GM15510 (cell line): ENCODE measurements at regions not wholly inside any gene's neighbourhood (a gene's known extent, or its start where the extent isn't known, plus 50 kb on each side); places are given as distances from the start of the nearest gene placed in this dataset.

Experiments used
- POLR2A ChIP-seq: IDR thresholded peaks from 3 replicates; pipeline ENCODE4 v1.6.1; 2011; ENCODE audit warnings: borderline replicate concordance; ENCODE audit not compliant: insufficient read length; ENCODE audit errors: extremely low read depth

DNA sequence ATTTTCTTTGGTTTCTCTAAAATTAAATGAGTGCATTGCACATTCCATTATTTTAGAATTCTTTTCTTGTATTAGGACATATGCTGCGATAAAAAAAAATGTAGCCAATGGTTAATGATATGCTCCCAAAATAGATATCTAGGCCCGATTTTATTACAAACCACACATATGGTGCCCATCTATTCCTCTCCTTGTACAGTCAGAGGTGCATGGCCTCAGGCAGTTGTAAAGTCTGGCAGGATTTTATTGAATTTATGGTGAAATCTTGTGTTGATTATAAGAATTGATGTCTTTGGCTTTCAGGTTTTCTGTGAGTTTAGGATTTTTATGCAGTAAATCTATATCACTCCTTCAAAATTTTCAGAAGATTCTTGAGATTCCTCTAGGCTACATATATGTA is 192.2 kb downstream of the RFPL4B start:
- no peak for TF ChIP-seq POLR2A

DNA sequence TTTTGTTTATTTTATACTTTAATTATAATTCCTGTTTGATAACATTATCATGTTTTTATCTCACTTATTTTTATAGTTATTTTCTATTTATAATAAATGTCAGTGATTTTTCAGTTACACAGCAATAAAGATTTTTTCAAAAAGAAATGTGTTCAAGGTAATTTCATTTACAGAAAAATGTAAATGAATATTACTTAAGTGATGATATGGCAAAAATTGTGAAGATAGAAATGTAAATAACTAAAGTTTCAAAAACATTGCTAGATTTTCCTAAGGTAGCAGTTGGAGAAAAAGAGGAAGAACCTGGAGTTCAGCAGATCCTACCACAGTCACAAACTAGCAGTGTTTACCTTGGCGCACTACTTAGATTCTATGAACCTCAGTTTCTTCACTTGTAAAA is 202.6 kb downstream of the RFPL4B start:
- TF ChIP-seq POLR2A: no peak

DNA sequence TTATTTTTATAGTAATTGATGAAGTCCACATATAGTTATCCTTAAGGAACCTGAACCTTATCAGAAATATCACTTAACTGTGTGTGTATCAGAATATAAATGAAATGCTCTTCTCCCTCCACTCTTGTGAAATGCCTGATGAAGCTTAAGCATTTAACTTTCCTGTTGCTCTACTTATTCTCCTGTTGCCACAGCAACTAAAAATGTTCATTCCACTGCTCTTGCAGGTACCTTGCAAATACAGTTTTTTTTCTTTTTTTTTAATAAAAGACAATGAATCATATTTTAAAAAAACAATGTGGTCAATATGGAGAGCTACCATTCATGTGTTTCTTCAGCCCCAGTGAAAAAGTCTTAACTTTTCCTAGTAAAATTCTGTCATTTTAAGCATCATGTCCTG is 210.3 kb downstream of the RFPL4B start:
- TF ChIP-seq POLR2A: no peak

DNA sequence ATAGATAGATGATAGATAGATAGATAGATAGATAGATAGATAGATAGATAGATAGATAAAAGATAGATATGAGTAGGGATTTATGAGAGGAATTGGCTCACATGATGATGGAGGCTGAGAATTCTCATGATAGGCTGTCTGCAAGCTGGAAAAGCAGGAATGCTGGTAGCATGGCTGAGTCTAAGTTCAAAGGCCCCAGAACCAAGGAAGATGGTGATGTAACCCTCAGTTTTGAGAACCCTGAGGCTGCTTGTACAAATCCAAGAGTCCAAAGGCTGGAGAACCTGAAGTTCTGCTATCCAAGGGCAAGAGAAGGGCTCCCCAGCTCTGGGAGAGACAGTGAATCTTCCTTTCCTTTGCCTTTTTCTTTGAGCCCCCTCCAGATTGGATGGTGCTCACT is 210.8 kb downstream of the RFPL4B start:
- no peak for TF ChIP-seq POLR2A

DNA sequence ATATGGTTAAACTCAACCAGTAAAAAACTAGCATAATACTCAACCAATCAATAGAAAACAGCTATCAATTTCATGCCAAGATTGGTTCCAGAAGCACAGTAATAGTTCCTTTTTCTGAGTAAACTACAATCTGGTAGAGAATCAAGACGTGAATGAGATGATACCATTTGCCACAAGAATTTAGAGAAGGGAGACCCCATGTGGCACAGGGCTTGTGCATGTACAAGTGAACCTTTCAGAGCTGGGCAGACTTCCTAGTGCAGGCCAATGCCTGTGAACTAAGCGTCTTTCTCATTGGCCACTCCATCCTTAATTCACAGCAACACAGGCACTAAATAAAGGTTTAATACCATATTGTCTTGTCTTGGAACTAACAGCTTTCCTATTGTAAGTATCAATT is 213.5 kb downstream of the RFPL4B start:
- TF ChIP-seq POLR2A: no peak

DNA sequence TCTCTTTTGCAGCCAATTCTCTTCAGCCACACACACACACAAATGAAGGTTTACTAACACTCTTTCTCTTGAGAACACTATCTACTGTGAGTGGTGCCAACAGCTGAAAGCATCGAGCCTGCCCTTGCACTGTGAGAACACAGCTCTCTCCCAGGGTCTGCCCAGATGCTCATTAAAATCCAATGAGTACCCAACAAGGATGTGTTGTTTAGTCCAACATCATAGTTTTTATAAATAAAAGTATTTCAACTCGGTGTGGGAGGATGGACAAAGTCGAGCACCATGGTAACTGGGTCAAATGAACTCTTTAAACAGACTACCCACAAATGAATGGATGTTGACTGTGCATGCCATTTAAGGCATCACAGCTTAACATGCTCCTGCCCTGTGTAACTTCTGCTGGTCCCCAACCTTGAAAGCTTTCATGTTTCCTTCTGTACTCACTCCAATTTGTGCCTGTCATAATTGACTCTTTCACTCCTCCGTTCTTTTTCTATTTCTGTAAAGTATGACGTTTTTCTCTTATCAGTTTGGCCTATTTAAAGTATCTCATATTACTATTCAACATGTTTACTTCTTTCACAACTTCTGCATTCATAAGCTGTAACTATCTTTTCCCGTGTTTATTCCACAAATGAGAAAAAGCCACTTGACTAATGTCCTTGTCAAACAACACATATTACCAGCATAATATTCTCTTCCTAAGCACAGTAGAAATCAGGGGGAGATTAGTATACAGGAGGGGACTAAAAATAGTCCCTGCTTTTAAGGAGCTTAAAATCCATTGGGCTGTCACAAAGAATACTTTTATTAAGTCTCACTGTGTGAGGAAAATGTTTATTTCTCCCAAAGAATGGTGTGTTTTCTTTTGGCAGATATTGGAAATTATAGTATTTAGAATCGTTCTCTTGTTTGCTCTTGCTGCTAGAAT is 215.4 kb downstream of the RFPL4B start:
- no peak for TF ChIP-seq POLR2A

DNA sequence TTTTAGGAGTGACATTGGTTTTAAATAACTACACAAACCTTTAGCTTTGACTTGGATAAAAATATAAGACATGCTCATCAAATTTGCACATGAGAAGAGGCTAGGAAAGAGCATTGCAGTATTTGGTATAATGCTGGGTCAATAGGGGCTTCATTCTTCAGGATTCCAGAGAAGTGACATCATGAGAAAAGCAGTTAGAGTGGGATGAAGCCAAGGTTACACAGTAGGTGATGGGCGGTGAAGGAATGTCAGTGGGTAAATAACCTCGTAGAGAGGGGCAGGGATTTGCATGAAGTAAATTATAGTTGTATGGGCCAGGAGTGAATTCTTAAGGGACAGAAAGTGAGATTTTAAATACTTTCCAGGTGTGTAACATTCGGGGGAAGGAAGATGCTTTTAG is 216.2 kb downstream of the RFPL4B start:
- no peak for TF ChIP-seq POLR2A

DNA sequence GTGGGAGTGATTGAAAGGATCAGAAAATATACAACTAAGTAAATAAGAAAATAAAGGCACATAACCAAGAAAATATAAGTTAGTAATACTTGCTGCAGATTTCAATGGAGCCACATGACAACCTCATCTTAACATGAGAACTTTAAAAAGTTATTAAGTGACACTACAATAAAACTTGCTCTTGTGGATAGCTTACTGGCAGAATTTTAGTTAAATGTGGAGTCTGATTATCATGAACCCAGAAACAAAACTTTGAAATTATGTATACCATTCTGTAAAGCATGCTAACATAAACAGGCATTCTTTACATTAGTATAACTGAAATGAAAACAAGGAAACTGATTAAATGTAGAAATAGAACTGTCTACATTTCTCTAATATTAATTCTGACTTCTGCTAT is 220.9 kb downstream of the RFPL4B start:
- no peak for TF ChIP-seq POLR2A

DNA sequence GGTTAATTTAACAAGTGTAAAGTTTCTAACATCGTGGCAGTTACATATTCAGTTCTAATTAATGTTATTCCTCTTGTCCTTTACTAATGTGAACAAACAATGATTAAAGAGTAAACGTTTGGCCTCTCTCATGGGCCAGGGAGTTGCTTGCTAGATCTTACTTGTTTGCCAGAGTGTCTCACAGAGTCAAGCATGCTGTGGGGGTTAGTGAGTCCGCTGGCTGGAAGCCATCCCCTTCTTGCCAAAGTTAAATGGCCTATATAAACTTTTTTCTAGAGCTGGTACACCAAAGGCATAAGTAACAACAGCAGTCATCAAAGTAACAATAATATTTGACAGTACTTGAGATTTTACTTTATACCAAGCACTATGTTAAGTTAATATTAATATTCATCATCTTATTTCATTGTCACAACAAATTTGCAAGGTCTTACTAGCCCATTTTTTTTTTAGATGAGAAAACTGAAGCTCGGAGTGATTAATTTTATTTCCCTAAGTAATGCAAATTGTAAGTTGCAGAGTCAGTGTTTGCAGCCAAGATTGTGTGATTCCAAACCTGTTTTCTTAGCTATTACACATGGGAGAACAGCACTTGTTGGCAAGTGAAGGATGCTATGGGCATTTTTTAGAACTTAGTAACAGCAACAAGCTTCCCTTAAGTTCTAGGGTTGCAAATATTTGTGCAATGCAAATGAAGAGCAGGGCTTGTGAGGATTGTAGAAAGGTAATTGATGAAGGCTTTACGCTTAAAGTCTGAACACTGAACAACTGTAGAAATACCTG is 224.5 kb downstream of the RFPL4B start:
- no peak for TF ChIP-seq POLR2A

DNA sequence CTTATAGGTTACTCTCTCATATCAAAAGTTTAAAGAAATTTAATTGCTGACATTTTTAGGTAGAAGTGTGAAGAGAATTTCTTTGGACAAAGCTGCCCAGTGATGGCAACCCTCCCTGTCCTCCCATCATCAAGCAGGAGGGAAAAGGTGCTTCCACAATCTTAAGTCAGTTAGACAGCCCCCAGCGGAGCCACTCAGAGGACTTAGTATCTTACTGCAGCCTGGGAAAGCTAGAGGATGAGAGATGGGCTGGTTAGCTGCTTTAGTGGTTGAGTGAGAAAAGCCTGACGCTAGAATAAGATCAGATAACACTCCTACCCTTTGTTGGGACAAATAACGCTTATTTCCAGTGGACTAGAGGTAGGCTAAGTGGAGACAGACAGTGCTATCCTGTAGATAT is 227.1 kb downstream of the RFPL4B start:
- TF ChIP-seq POLR2A: no peak

DNA sequence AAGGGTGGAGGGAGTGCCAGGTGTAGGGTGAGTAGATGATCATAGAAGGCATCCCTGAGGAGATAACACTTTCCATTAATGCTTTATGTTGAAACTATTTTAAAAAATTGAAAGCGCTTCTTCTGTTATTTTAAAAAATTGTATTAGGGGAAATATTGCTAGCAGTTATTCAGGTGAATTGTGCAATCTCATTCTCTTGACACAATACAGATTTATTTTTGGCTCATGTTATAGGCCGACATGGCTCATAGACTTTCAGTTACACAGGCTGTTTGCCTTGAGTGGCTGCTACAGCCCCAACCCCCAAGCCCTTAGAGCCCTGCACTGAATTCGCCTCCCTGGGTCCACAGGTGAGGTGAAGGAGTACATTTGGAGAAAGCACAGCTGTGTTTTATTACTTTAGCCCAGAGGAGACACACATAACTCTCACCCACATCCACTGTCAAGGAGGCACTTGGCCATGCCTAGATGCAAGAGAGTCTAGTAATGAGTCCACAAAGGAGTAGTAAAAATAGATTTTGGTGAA is 228.2 kb downstream of the RFPL4B start:
- TF ChIP-seq POLR2A: no peak

DNA sequence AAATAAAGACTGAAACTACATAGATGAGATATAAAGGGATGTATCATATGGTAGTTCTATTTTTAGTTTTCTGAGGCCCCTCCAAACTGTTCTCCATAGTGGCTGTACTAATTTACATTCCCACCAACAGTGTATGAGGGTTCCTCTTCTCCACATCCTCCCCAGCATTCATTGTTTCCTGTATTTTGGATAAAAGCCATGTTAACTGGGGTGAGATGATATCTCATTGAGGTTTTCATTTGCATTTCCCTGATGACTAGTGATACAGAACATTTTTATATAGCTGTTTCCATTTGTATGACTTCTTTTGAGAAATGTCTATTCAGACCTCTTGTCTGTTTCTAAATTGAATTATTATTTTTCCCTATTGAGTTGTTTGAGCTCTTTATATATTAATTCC is 229.3 kb downstream of the RFPL4B start:
- no peak for TF ChIP-seq POLR2A

DNA sequence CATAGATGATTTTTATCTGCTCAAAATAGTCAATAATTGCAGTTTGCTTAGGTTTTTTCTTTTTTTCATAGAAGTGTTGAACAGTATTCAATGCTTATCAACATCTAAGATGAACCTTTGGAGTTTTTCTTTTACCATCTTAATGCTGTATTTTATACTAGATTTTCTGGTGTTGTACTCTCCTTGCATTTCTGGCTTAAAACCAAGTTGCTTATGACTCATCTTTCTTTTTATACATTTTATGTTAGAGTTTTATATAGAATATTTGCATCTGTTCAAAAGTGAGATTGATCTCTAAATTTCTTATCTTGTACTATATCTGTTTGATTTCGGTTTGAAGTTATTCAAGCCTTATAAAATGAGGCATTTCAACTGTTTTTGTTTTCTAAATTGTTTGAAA is 232.5 kb downstream of the RFPL4B start:
- no peak for TF ChIP-seq POLR2A

DNA sequence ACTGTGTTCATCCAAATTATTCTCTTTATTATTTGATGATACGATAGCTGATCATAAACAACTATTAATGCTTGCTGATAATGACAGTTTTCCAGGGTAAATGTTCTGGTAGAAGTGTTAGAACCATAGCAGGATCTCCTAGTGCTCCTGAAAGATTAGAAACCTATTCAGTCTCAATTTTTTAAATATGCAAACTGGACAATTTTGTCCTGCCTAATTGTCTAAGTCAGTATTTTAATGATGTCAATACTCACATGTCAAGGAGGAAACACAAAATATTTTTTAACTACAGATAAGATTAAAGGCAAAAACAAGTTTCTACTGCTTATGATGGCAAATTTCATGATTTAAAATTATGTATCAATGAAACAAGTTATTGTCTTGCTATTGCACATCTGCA is 233.9 kb downstream of the RFPL4B start:
- TF ChIP-seq POLR2A: no peak

DNA sequence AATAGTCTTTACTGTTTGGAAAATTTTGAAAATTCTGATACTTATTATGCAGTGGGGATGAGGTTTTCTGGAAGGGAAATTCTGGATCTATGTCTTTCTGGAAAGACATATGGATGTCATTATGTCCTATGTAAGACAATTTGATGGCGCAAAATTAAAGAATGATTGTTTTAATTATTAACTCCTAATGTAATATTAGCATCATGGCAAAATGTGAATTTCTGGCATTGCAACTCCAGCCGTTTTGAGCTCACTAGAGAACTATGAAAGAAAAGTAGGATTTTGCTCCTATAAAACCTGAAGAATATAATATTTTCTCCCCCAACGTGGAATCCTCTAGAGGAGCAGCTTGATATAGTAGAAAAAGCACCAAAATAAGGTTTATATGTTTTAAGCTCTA is 243.2 kb downstream of the RFPL4B start:
- TF ChIP-seq POLR2A: no peak
